K562 (cell line): ENCODE measurements at regions not wholly inside any gene's neighbourhood (a gene's known extent, or its start where the extent isn't known, plus 50 kb on each side); places are given as distances from the start of the nearest gene placed in this dataset.
A peak's percentile ranks its signal among the peaks of the same experiment; 100 is the strongest.
"Not testable (repeated sequence)": the region's sequence is repeated elsewhere in the genome, so short reads cannot be mapped to it uniquely, and the experiment has no call there.

Source experiments
- CEBPB ChIP-seq: fragments of 450-650 bp; IDR thresholded peaks from 2 replicates; pipeline ENCODE4 v1.6.1; 2016; ENCODE audit warnings: missing genetic modification characterization, missing compliant biosample characterization
- CXXC5 ChIP-seq: fragments of 250-450 bp; sonication (Bioruptor Pico); IDR thresholded peaks from 2 replicates; pipeline ENCODE4 v1.8.0; 2022; ENCODE audit warnings: inconsistent platforms, mild to moderate bottlenecking, moderate library complexity
- E2F3 ChIP-seq: fragments of 250-450 bp; sonication (Bioruptor Pico); IDR thresholded peaks from 2 replicates; pipeline ENCODE4 v1.4.0; 2020; ENCODE audit warnings: mild to moderate bottlenecking
- EP400 ChIP-seq: fragments of 450-650 bp; IDR thresholded peaks from 2 replicates; pipeline ENCODE4 v1.6.1; 2017; ENCODE audit warnings: antibody characterized with exemption, mild to moderate bottlenecking, moderate library complexity
- L3MBTL2 ChIP-seq: fragments of 450-650 bp; IDR thresholded peaks from 2 replicates; pipeline ENCODE4 v1.6.1; 2016; ENCODE audit warnings: mild to moderate bottlenecking, moderate library complexity
- POLR2A ChIP-seq: fragments of 450-650 bp; conservative IDR thresholded peaks from 2 replicates; pipeline ENCODE4 v1.6.1; 2016
- POLR2G ChIP-seq: fragments of 200-400 bp; formaldehyde crosslinking; IDR thresholded peaks from 2 replicates; pipeline ENCODE4 v1.6.1; 2017; ENCODE audit warnings: low read depth, mild to moderate bottlenecking, antibody characterized with exemption, low read length, moderate library complexity
- RAD21 ChIP-seq, 2 experiments: fragments of 250-450 bp in 1 of 2; fragments of 450-650 bp in 1 of 2; sonication (Bioruptor Pico) in 1 of 2; formaldehyde crosslinking in 1 of 2; IDR thresholded peaks in 1 of 2; conservative IDR thresholded peaks in 1 of 2; 2 replicates each; pipeline versions ENCODE4 v1.4.0 to v1.8.0; 2020 to 2022; ENCODE audit warnings: mild to moderate bottlenecking in 2 of 2, moderate library complexity in 1 of 2
- REST ChIP-seq, 2 experiments: fragments of 450-650 bp; formaldehyde crosslinking in 1 of 2; IDR thresholded peaks; 2 replicates each; pipeline versions ENCODE4 v1.4.0 to v1.6.1; 2014 to 2020; ENCODE audit warnings: mild to moderate bottlenecking in 2 of 2, borderline replicate concordance in 1 of 2, low read depth in 1 of 2
- RREB1 ChIP-seq: fragments of 250-450 bp; sonication (Bioruptor Pico); IDR thresholded peaks from 2 replicates; pipeline ENCODE4 v1.4.0; 2020
- SUPT5H ChIP-seq: fragments of 450-650 bp; IDR thresholded peaks from 2 replicates; pipeline ENCODE4 v1.6.1; 2016

- TF ChIP-seq REST (IDR thresholded peaks at IDR 0.05; ENCODE audit: borderline replicate concordance) (peak; percentile 43; the same call in 1 of the 2 replicates), RAD21 (CRISPR knock-in tag; conservative IDR thresholded peaks at IDR 0.05 in 1 of 2, IDR thresholded peaks at IDR 0.05 in 1 of 2) (peak in 1 of 2 experiments; percentile 46; a peak in 1 of 4 replicates), EP400 (0 out of 2 replicates have a peak, but pooled peaks have one; percentile 9), SUPT5H (peak; percentile 42; the same call in 1 of the 2 replicates), RREB1 (CRISPR knock-in tag) (0 out of 2 replicates have a peak, but pooled peaks have one; percentile 39), POLR2A (peak; percentile 59), CEBPB (tag) (0 out of 2 replicates have a peak, but pooled peaks have one; percentile 48), POLR2G (0 out of 2 replicates have a peak, but pooled peaks have one; percentile 19), CXXC5 (peak; percentile 23; the same call in 1 of the 2 replicates), E2F3 (CRISPR knock-in tag) (0 out of 2 replicates have a peak, but pooled peaks have one; percentile 42), L3MBTL2 (peak; percentile 65)
- not testable (repeated sequence) for TF ChIP-seq REST (CRISPR knock-in tag; IDR thresholded peaks at IDR 0.05; ENCODE audit: low read depth)
Observed at GRCh38 chr16:90166679-90167556, 89.8 kb upstream of the PRDM7 start (continued).
